Psoas muscle (tissue), 7 donors: ENCODE measurements at regions not wholly inside any gene's neighbourhood (a gene's known extent, or its start where the extent isn't known, plus 50 kb on each side); places are given as distances from the start of the nearest gene placed in this dataset.

Source experiments
- ATAC-seq, 4 donors: fragments of 200-7000 bp; cut with Tn5 transposase; one replicate each; pipeline ENCODE4 v1.9.1; 2020; ENCODE audit warnings: moderate library complexity in 3 of 4, mild to moderate bottlenecking in 2 of 4
- DNase-seq, 2 donors: peaks; one replicate each; pipeline ENCODE4 v3.0.0-alpha.2; 2020
- H3K27ac ChIP-seq: fragments of 200-600 bp; one replicate; pipeline ENCODE4 v1.8.0; 2022
- H3K27me3 ChIP-seq, 3 donors: fragments of 200-600 bp in 1 of 3; one replicate each; pipeline versions ENCODE4 v1.6.1 to v1.8.0; 2013 to 2022; ENCODE audit warnings: low read length in 2 of 3, mild to moderate bottlenecking in 2 of 3, moderate library complexity in 1 of 3; ENCODE audit not compliant: insufficient read depth in 3 of 3
- H3K36me3 ChIP-seq, 2 donors: fragments of 200-600 bp in 1 of 2; one replicate each; pipeline versions ENCODE4 v1.6.1 to v1.8.0; 2013 to 2022; ENCODE audit warnings: low read depth in 1 of 2, mild to moderate bottlenecking in 1 of 2, moderate library complexity in 1 of 2; ENCODE audit not compliant: insufficient read depth in 1 of 2
- H3K4me1 ChIP-seq: fragments of 200-600 bp; one replicate; pipeline ENCODE4 v1.8.0; 2022
- H3K4me3 ChIP-seq: fragments of 200-600 bp; one replicate; pipeline ENCODE4 v1.8.0; 2022; ENCODE audit warnings: mild to moderate bottlenecking
- H3K9me3 ChIP-seq: fragments of 200-600 bp; one replicate; pipeline ENCODE4 v1.8.0; 2022
- WGBS, 3 donors: extraction: QIAGEN DNeasy Blood & Tissue Kit; methylation state at CpG; one replicate each; pipeline versions ENCODE4 v1.1.6 to v1.1.7; 2013; 5-methylcytosine and 5-hydroxymethylcytosine counted together
- intact Hi-C, 2 donors: fragments of 100-400 bp; cut with DNase I; formaldehyde crosslinking; loops; one replicate each; pipeline versions ENCODE4 v1.11.0 to v1.14.2; 2022
- TF ChIP-seq, protein P1 (sequence below): fragments of 200-600 bp; IDR thresholded peaks from one replicate; pipeline ENCODE4 v1.8.0; 2022; ENCODE audit warnings: antibody characterized with exemption
- donor health status: healthy with polysubstance abuse.
- donor health status: DM: no; HTN: no; CAD: no; lungs with moderate emphysema.
- donor health status: Bipolar disorder and iron deficiency.
- donor health status: healthy.
- donor health status: DM: yes; HTN: yes; CAD: no.
- donor health status: DM: no; HTN: no; CAD: no.
- donor health status: DM: yes; HTN: yes; CAD: no.

DNA sequence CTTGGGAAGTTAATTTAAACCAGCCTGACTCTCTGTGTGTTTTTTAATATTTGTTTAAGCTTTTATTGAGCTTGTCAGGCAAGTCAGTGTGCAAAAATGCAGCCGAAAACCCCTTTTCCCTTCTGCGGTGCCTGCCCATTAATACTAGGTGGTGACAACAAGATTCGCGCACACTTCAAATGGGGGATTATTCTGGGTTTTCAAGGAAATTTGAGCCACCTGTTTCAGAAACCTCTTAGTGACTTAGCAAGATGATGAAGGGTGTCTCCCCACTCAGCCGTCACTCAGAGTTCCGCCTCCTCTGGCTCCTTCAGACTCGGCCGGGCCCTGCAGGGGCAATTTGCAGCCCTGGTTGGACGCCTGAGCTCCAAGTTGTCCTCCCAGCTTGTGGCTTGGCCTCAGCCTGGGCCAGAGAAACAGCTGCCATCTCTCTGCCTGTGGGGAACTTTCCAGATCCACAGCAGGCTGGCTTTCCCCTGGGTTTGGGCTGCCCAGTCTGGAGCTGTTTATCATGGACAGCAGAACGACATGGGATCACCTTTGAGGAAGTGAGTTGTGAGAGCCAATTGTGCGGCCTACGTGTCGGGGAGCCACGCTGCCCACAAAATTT lies 75.9 kb downstream of the SPRY4 start:
- DNase-seq = peak; percentile 37 to 68

DNA sequence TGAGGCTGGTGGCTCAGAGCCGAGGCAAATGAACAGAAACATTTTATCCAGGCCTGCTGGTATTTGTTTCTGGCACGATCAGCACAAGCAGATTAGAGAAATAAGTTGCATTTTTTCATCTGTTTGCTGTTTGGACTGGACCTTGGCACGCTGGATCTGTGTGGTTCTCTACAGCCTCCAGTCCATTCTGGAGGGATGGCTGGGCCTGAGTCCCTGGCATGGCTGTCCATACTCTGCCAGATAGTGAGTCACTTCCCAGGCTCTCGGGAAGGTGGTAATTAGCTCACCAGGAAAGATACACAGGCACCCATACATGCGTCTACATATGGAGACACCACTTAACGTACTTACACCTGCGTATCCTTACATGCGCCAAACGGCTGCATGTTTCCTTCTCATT lies 78.6 kb downstream of the SPRY4 start:
- Histone ChIP-seq H3K4me1 (no peaks in the 10 kb centered on the region), H3K4me3 (no peak overlapping the region), H3K27ac (no peak overlapping the region), H3K36me3 (no peaks in the 10 kb centered on the region), H3K27me3 (no peaks in the 10 kb centered on the region), H3K9me3 (no peaks in the 10 kb centered on the region)
- intact Hi-C loops = no loop called here
- ATAC-seq (peak in 2 of 4 donors; percentile 31 to 39), DNase-seq (no peak)
- TF ChIP-seq, protein P1, sequence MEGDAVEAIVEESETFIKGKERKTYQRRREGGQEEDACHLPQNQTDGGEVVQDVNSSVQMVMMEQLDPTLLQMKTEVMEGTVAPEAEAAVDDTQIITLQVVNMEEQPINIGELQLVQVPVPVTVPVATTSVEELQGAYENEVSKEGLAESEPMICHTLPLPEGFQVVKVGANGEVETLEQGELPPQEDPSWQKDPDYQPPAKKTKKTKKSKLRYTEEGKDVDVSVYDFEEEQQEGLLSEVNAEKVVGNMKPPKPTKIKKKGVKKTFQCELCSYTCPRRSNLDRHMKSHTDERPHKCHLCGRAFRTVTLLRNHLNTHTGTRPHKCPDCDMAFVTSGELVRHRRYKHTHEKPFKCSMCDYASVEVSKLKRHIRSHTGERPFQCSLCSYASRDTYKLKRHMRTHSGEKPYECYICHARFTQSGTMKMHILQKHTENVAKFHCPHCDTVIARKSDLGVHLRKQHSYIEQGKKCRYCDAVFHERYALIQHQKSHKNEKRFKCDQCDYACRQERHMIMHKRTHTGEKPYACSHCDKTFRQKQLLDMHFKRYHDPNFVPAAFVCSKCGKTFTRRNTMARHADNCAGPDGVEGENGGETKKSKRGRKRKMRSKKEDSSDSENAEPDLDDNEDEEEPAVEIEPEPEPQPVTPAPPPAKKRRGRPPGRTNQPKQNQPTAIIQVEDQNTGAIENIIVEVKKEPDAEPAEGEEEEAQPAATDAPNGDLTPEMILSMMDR = no peak
- 46 to 57% (median 46%) methylated on average over 9 of the region's 9 CpGs for WGBS, 3 donors

More for the DNA sequence above, 75.9 kb downstream of the SPRY4 start:
- H3K4me1 ChIP-seq = no peaks in the 10 kb centered on the region
- ATAC-seq = peak; percentile 29 to 71 (median 52)
- H3K27ac ChIP-seq = no peak overlapping the region
- intact Hi-C loops = no loop called here
- TF ChIP-seq, protein P1 = no peak
- H3K27me3 ChIP-seq = no peaks in the 10 kb centered on the region
- 35 to 51% (median 35%) methylated on average over 14 of the region's 14 CpGs for WGBS, 3 donors
- H3K4me3 ChIP-seq = no peak overlapping the region
- no peaks in the 10 kb centered on the region for H3K9me3 ChIP-seq
- no peaks in the 10 kb centered on the region for H3K36me3 ChIP-seq

DNA sequence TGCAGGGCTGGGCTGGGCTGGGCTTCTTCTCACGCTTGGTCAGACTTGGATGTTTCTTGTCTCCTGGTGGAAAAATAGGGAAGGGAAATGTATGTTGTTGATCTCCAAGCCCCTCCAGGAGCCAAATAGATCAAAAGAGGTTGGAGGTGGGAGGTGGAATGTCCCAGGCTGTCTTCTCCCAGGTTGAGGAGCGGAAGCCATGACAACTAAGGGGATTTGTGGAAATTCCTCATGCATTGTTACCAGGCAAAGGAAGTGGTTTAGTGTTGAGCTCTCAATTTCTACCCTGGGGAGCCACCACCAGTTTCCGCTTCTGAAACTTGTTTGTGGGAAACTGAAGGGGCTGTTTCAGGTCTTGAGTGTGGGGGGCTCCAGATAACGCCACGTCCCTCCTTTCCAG lies 79.0 kb downstream of the SPRY4 start:
- WGBS, 3 donors = 58 to 72% (median 65%) methylated on average over 5 of the region's 5 CpGs
- no peak for DNase-seq
- Histone ChIP-seq H3K9me3 (no peaks in the 10 kb centered on the region), H3K4me1 (no peaks in the 10 kb centered on the region), H3K27ac (no peak overlapping the region), H3K4me3 (no peak overlapping the region), H3K36me3 (no peaks in the 10 kb centered on the region), H3K27me3 (no peaks in the 10 kb centered on the region)
- ATAC-seq = no peak
- TF ChIP-seq, protein P1 = no peak
- intact Hi-C loops = no loop called here

DNA sequence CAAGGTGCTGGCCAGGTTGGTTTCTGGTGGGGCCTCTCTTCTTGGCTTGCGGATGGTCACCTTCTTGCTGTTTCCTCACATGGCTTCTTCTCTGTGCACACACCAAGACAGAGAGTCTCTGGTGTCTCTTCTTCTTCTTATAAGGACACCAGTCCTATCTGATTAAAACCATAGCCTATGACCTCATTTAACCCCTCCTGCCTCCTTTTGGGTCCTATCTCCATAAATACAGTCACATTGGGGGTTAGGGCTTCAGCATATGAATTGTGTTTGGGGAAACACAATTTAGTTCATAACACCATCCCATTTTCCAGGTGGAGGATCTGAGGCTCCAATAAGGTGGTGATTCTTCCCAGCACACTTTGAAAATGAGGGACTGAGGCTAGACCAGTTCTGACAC lies 80.4 kb downstream of the SPRY4 start:
- DNase-seq = no peak
- Histone ChIP-seq H3K4me1 (no peaks in the 10 kb centered on the region), H3K36me3 (no peaks in the 10 kb centered on the region), H3K9me3 (no peaks in the 10 kb centered on the region), H3K4me3 (no peak overlapping the region), H3K27ac (no peak overlapping the region), H3K27me3 (no peaks in the 10 kb centered on the region)
- TF ChIP-seq, protein P1 = no peak
- no peak for ATAC-seq
- 94 to 100% (median 100%) methylated on average over 1 of the region's 1 CpG for WGBS, 3 donors
- intact Hi-C loops = no loop called here

DNA sequence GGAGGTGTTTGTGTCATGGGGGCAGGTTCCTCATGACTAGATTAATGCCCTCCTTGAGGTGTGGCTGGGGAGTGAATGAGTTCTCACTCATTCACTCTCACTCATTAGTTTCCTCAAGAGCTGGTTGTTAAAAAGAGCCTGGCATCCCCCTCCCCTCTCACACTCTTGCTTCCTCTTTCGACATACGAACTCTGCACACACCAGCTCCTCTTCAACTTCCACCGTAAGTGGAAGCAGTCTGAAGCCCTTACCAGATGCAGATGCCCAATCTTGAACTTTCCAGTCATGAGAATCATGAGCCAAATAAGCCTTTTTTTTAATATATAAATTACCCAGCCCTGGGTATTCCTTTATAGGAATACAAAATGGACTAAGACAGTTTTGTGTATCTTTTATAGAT lies 82.5 kb downstream of the SPRY4 start:
- WGBS, 3 donors = 90 to 95% (median 91%) methylated on average over 3 of the region's 3 CpGs
- intact Hi-C loops = no loop called here
- no peaks in the 10 kb centered on the region for H3K36me3 ChIP-seq

More for the DNA sequence above, 82.5 kb downstream of the SPRY4 start:
- H3K9me3 ChIP-seq = no peaks in the 10 kb centered on the region
- no peak for ATAC-seq
- no peaks in the 10 kb centered on the region for H3K27me3 ChIP-seq
- H3K4me3 ChIP-seq = no peak overlapping the region
- TF ChIP-seq, protein P1 = no peak
- no peaks in the 10 kb centered on the region for H3K4me1 ChIP-seq
- no peak overlapping the region for H3K27ac ChIP-seq
- no peak for DNase-seq
